ENCODE measurements at regions not wholly inside any gene's neighbourhood (a gene's known extent, or its start where the extent isn't known, plus 50 kb on each side); places are given as distances from the start of the nearest gene placed in this dataset.

- H3K9me3 Mint-ChIP-seq = peaks cover 5 to 17% (median 10%) of the 10 kb centered on the region in 7 donors
- Histone ChIP-seq H3K27ac (ENCODE audit: low read depth in 1 of 2, low read length in 2 of 2) (peak overlapping the region; percentile 86 to 89), H2AFZ (ENCODE audit: insufficient read depth, low read depth, low read length, poor library complexity, severe bottlenecking) (peak overlapping the region; percentile 6), H3K36me3 (replicated peaks in 1 of 2; ENCODE audit: control insufficient read depth in 1 of 2, insufficient read depth in 2 of 2, low read length in 2 of 2) (no peaks in the 10 kb centered on the region), H3K4me3 (replicated peaks in 1 of 3; ENCODE audit: low read depth in 2 of 3, low read length in 3 of 3) (no peak overlapping the region), H3K27me3 (ENCODE audit: control insufficient read depth in 2 of 2, insufficient read depth in 2 of 2, low read length in 2 of 2) (no peaks in the 10 kb centered on the region), H3K4me1 (ENCODE audit: control insufficient read depth in 1 of 2, insufficient read depth in 2 of 2, low read length in 2 of 2) (peaks cover 16 to 19% of the 10 kb centered on the region in 2 donors), H4K20me1 (ENCODE audit: insufficient read depth, low read length) (no peaks in the 10 kb centered on the region), H3K4me2 (replicated peaks; ENCODE audit: extremely low read depth, low read length, poor library complexity, severe bottlenecking) (no peak overlapping the region), H3K79me2 (ENCODE audit: insufficient read depth, low read length) (no peaks in the 10 kb centered on the region), H3K9me3 (replicated peaks in 1 of 2; ENCODE audit: control insufficient read depth in 1 of 2, insufficient read depth in 1 of 2, low read length in 2 of 2) (peaks cover 0 to 4% of the 10 kb centered on the region in 2 donors), H3K9ac (ENCODE audit: insufficient read depth, low read length, poor library complexity, severe bottlenecking) (peak overlapping the region; percentile 35)
- H3K36me3 Mint-ChIP-seq = peaks cover 0 to 8% of the 10 kb centered on the region in 2 donors
- peaks cover 23% of the 10 kb centered on the region for H3K4me1 Mint-ChIP-seq
- H3K27me3 Mint-ChIP-seq (ENCODE audit: low read depth in 3 of 3) = peaks cover 2 to 4% (median 2%) of the 10 kb centered on the region in 3 donors
- peak; percentile 67 to 85 (median 74) for DNase-seq
- intact Hi-C loops (cut with micrococcal nuclease) = no loop called here
- WGBS (ENCODE audit: insufficient coverage) = 50% methylated on average over 2 of the region's 2 CpGs
- TF ChIP-seq CTCF (IDR thresholded peaks at IDR 0.05) = no peak
- peak overlapping the region; percentile 20 to 24 for H3K4me3 Mint-ChIP-seq
- H3K27ac Mint-ChIP-seq = peak overlapping the region; percentile 86 to 96 (median 91)
Measured at GRCh38 chr7:82616059-82616728, 172.6 kb upstream of the CACNA2D1 start.

- H3K27me3 ChIP-seq (ENCODE audit: control insufficient read depth in 2 of 2, insufficient read depth in 2 of 2, low read length in 2 of 2) = no peaks in the 10 kb centered on the region
- no peak overlapping the region for H3K4me3 ChIP-seq (replicated peaks in 1 of 3; ENCODE audit: low read depth in 2 of 3, low read length in 3 of 3)
- H3K79me2 ChIP-seq (ENCODE audit: insufficient read depth, low read length) = no peaks in the 10 kb centered on the region
- Mint-ChIP-seq H3K4me3 (no peak overlapping the region), H3K4me1 (peaks cover 23% of the 10 kb centered on the region), H3K36me3 (peaks cover 0 to 8% of the 10 kb centered on the region in 2 donors), H3K27me3 (ENCODE audit: low read depth in 3 of 3) (peaks cover 2 to 4% (median 2%) of the 10 kb centered on the region in 3 donors), H3K27ac (peak overlapping the region; percentile 86 to 96 (median 91)), H3K9me3 (peaks cover 5 to 17% (median 10%) of the 10 kb centered on the region in 7 donors)
- peak overlapping the region; percentile 86 to 89 for H3K27ac ChIP-seq (ENCODE audit: low read depth in 1 of 2, low read length in 2 of 2)
- peak overlapping the region; percentile 35 for H3K9ac ChIP-seq (ENCODE audit: insufficient read depth, low read length, poor library complexity, severe bottlenecking)
- no peak overlapping the region for H3K4me2 ChIP-seq (replicated peaks; ENCODE audit: extremely low read depth, low read length, poor library complexity, severe bottlenecking)
- no peaks in the 10 kb centered on the region for H4K20me1 ChIP-seq (ENCODE audit: insufficient read depth, low read length)
- no peak for TF ChIP-seq CTCF (IDR thresholded peaks at IDR 0.05)
- DNase-seq = peak; percentile 77 to 92 (median 82)
- peaks cover 16 to 19% of the 10 kb centered on the region in 2 donors for H3K4me1 ChIP-seq (ENCODE audit: control insufficient read depth in 1 of 2, insufficient read depth in 2 of 2, low read length in 2 of 2)
- 78% methylated on average over 1 of the region's 3 CpGs for WGBS (ENCODE audit: insufficient coverage)
- H3K36me3 ChIP-seq (replicated peaks in 1 of 2; ENCODE audit: control insufficient read depth in 1 of 2, insufficient read depth in 2 of 2, low read length in 2 of 2) = no peaks in the 10 kb centered on the region
- H2AFZ ChIP-seq (ENCODE audit: insufficient read depth, low read depth, low read length, poor library complexity, severe bottlenecking) = no peak overlapping the region
- peaks cover 0 to 4% of the 10 kb centered on the region in 2 donors for H3K9me3 ChIP-seq (replicated peaks in 1 of 2; ENCODE audit: control insufficient read depth in 1 of 2, insufficient read depth in 1 of 2, low read length in 2 of 2)
- intact Hi-C loops (cut with micrococcal nuclease) = no loop called here
Measured at GRCh38 chr7:82615527-82615926, 171.9 kb upstream of the CACNA2D1 start.
